NCI-H345 treated with DMSO at 0.1 percent for 48 hours (cell line): ENCODE measurements at regions not wholly inside any gene's neighbourhood (a gene's known extent, or its start where the extent isn't known, plus 50 kb on each side); places are given as distances from the start of the nearest gene placed in this dataset.

Source experiments
- DNase-seq: peaks from one replicate; lab custom pipeline; 2025; ENCODE audit not compliant: unreplicated experiment; lab: John Stamatoyannopoulos, UW

DNA sequence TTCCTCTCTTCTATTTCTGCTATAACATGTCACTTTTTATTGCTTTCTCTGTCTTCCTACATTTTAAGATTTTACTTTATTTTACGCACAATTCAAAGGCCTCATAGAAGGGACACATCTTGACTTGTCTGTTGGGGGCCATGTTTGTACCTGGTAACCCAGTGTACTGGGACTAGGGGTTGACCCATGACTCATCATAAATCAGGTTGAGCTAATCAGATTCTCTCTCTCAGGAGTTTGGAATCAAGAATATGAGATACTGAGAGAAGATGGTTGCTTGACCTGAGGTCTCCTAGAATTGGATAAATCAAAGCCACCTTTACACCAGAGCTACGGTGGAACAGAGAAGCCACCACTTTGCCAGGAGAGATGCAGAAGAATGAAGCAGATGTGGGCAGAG is 153.0 kb downstream of the UXS1 start:
- no peak for DNase-seq

DNA sequence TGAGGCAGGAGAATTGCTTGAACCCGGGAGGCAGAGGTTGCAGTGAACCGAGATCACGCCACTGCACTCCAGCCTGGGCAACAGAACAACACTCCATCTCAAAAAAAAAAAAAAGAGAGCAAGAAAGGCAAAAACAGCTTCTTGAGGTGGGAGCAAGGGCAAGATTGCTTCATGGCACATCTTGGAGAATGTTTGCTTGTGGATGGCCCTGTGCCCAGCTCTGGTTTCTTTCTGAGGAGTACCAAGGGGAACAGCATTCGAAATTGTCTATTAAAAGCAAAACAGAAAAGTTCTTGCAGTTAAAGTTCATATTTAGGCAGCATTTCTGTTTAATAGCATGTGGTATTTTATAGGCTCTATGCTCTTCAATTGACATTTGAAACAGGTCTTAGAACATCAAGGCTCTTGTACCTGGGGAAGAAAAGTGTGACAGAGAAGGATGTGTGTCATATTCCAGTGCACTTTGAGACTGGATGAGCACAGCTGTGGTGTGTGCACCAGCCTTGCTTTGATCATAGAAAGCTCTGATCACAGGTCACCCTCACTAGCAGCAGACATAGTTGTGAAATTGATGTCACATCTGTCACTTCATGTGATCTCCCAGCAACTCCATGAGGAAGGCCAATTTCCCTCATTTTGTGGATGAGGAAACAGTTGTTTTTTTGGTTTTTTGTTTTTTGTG is 154.3 kb downstream of the UXS1 start:
- DNase-seq, result no peak

DNA sequence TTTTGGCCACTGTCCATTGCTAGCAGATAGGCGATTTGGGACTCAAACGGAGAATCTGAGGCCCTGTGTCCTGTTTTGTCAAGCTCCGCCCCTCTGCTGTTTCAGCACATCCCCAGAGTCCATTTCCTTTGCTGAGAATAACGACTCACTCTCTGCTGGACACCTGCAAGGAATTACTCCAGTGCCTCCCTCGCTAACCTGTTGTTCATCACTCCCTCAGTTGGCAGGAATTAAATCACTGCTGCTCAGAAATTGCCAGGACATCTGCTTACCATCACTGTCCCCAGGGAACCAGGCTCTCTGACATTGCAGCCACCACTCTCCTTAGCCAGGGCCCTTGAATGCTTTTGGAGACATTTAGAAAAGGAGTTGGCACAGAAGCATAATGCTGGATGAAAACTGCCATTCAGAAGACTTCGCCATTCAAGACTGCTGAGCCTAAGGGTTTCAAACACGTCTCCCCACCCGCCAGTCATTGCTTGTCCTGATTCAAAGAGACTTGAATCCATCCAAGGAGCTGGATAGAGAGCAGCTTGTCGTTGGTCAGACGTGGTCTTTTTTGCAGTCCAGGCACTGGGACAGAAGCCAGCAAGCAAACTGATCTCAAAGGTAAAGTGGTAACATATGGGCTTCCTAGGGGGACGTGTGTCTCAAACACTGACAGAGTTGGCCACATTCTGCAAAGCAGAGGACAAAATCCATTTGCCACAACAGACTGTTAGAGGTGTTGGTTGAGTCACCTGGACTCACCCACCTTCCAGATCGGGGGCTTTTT is 155.3 kb downstream of the UXS1 start:
- DNase-seq, result no peak

DNA sequence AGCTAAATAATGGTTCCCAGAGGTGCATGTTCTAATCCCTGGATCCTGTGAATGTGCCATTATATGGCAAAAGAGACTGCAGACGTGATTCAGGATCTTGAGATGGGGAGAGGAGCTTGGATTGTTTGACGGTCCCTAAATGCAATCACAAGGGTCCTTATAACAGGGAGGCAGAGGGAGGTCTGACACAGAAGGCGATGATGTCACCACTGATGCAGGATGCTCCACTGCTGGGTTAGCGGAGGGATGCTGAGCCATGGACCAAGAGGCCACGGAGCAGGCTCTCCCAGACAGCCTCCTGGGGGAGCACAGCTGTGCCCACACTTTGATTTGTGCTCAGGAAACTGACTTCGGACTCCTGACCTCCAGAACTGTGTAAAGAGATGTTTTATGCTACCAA is 156.2 kb downstream of the UXS1 start:
- DNase-seq, result no peak

DNA sequence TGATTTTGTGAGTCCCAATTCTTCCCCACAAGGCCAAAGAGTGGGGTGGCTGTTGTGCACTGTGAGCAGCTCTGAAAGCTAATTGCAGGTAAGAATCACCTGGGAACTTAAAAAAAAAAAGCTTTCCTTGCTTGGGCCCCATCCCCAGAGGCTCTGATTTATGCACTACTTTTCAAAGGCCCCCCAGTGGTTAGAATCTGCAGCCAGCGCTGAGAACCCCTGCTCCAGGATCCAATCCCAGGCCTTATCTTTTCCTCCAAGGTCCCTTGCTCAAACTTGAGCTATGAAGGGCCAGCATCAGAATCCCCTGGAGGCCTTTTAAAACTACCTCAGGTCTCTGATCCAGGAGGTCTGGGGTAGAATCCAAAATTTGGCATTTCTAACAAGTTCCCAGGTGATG is 156.8 kb downstream of the UXS1 start:
- DNase-seq, result no peak

DNA sequence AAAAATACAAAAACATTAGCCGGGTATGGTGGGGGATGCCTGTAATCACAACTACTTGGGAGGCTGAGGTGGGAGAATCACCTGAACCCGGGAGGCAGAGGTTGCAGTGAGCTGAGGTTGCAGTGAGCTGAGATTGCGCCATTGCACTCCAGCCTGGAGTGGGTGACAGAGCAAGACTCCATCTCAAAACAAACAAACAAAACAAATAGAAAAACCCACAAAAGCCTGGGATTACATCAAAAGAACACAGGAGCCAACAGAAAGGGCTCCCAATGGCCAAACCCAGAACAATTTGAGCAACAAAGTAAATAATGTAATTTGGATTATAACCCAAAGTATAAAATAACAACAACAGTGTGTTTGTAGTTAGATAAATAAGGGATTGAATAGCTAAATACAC is 159.8 kb downstream of the UXS1 start:
- no peak for DNase-seq

DNA sequence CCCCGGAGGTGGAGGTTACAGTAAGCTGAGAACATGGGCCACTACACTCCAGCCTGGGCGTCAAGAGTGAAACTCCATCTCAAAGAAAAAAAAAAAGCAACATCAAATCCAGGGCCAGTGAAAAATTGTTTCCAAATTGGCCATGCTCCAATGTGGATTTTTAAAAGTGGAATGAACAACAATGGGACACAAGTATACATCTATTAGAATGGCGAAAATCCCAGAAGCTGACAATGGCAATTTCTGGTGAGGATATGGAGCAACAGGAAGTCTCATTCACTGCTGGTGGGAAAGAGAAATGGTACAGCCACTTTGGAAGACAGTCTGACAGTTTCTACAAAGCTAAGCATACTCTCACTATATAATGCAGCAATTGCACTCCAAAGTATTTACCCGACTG is 161.4 kb downstream of the UXS1 start:
- no peak for DNase-seq

DNA sequence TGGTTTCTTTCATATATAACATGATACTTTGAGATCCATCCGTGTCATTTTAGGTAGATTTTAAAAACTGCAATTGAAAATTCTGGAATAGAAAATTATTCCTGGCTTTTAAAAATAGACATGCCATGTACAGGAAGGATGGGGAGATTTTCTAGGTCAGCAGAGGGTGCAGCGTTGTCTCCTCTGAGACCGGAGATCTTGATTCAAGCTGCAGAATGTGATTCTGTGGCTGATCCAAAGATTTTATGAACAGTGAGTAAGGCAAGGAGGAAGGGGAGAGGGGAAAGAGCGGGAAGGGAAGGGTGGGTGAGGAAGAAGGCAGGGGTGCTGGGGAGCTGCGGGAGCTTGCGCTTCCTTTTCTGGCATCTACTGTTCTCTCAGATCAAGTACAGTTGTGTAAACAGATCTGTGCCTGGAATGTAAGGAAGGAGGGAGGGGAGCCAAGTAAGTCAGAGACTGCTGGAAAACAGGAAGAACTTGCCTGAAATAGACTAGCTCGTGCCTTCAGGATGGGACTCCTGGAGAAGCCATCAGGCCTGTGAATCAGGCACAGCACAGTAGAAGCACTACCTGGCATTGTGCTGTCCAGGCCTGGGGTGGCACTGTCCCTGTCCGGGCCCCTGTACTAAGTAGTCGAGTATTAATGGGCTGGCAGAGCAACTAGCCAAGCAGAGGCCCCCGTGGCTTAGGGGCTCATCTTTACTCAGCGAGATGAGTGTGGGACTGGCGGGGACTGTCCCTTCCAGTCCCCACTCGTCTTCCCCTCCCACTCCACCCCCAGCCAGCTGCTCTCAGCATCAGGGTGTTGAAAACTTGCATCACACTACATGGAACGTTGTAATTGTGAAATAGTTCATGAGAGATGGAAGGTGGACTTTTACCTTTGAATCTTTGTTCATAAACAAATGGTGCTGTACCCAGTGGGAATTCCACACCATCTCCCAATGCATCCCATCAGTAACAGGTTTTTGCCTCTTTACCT is 163.5 kb downstream of the UXS1 start:
- no peak for DNase-seq

DNA sequence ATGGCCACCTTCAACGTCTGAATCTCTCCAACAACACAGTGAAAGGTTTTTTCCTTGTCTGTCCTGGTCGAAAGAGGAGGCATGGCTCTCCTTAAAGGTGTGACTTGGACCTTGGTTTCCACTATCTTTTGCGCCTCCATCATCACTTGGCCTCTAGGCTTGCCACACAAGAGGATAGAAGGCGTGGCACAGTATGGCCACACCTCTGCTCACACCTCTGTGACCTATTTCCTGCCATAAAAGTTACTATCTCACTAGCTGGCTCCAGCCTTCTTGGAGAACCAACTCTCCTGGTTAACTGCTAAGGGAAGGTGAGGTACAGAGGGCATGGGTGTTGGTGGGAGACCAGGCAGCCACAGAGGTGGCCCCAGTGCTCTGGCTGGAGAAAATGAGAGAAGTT is 165.9 kb downstream of the UXS1 start:
- DNase-seq, result no peak

DNA sequence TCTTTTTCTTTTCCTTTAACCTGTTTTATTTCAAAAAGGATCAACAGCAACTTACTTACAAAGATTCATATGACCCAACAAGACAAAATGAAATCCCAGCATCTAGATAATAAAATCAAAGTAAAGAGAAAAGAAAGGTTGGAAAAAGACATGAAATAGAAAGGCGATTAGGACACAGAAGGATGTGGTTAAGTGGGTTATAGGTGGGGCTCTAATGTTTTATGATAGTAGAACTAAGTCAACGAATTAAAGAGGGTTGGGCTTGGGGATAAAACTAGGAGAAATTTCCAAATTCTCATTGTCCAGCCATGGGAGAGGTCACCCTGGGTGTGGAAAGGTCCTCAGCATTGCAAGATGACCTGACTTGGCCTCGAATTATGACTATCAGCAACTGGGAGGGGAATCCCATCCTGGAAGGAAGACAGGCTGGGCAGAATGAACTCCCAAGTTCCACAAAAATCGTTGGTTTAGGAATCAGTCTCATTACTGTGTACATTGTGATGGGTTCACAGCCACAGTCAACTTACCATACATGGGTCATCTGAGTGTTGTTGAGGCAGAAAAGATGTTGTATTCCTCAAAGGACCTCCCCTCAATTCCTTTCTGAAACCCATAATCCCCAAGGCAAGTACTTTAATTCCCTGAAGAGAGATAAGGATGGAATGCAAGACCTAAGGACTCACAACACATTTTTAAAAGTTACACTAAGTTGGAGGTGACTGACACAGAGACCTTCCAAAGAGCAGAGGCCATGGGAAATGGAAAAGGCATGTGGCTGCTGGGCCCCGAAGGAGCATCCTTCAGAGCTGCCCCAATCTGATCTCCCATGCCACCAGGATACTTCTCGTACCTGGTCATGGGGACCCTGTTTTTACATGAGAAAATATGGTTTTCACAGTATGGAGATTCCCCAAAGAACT is 167.6 kb downstream of the UXS1 start:
- DNase-seq, result no peak

DNA sequence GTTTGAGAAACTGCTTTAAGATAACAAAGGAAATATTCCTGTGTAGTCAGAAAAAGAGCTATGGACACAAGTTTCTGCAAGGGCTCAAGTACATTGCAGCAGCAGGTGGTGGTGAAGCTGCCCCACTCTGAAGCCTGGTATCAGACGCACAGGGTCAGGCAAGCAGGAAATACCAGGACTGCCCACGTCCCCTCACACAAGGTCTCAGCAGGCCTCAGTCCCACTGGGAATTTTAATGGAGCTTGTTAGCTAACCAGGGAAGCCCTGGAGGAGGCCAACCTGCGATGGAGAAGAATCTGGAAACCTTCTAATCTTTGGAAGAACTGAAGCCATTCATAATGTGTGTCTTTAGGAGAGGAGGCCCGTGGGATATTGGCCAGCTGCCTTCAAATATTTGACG is 168.3 kb downstream of the UXS1 start:
- DNase-seq, result no peak

DNA sequence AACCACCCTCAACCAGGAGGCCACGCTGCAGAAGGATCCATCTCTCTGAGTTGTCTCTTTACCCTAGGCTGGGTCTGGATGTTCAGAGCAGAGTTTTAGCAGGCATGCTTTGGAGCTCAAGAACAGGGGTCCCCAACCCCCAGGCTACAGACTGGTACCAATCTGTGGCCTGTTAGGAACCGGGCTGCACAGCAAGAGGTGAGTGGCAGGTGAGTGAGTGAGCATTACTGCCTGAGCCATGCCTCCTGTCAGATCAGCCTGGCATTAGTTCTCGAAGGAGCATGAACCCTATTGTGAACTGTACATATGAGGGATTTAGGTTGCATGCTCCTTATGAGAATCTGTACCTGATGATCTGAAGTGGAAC is 172.5 kb downstream of the UXS1 start:
- DNase-seq, result no peak

DNA sequence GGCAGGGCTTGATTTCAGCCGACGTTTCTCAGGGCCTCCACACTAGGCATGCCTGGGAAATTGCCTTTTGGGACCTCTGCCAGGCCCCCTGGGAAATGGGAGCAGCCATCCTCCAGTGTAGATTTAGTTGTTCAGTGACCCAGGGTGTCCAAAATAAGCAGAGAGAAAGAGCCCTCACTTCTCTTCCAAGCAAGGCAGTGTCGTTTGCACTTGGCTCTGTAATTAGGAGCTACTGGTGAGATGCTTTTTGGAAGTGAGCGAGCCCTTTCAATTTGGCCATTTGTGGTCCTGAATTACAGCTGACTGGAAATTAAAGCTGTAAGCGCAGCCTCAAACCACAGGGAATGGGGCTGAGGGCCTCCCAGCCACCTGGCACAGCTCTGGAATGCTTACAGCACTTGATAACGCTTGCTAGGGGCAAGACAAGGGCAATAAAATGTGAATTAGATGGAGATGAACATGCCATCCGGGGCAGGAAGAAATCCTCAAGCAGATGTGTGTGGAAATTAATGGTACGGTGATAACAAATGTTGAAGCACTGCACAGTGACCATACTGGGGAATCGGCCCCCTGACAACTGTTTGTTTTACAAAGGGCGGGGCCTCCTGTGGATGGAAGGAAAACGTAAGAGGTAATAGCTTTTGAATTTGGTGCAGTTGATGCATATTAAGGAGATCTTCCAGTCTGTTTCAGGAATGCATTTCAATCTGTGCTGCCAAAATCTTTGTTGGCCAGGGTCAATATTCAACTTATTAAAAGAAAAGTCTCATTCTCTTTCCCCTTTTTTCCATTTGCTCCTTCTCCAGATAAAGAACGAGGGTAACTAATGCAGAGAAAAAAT is 173.1 kb downstream of the UXS1 start:
- DNase-seq, result peak; percentile 26

DNA sequence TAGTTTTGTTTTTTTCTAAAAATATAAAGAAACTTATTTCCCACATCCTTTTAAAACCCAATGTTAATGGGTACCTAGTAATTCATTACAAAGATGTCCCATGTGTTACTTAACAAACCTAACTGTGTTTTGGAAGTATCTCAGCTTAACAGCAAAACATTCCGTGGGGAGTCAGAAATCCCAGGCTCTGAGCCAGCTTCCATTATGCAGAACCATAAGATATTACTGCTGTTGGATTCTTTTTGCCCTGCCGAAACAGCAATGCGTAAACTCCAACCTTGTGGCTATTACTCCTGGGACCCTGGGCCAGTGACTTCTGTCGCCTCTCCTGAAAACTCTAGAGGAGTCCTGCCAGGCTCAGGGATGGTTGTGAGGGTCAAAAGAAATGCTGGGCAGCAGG is 174.1 kb downstream of the UXS1 start:
- no peak for DNase-seq

DNA sequence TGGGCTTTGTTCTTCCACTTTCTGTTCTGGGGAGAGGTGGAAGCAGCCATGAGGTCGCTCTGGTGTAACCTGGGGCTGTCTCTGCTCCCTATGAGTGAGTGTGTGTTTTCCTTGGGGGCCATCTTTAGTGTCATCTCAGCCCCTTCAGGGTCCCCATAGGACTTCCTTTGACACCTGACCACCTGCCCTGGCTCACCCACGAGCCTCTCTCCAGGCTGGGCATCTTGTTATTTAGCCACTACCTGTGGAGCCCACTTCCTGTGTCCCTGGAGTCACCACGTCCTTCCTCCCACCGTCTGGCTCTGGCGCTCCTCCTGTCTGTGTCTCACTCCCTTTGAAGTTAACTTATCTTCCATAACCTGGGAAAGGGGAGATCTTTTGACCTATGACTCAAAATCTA is 176.0 kb downstream of the UXS1 start:
- DNase-seq, result no peak

DNA sequence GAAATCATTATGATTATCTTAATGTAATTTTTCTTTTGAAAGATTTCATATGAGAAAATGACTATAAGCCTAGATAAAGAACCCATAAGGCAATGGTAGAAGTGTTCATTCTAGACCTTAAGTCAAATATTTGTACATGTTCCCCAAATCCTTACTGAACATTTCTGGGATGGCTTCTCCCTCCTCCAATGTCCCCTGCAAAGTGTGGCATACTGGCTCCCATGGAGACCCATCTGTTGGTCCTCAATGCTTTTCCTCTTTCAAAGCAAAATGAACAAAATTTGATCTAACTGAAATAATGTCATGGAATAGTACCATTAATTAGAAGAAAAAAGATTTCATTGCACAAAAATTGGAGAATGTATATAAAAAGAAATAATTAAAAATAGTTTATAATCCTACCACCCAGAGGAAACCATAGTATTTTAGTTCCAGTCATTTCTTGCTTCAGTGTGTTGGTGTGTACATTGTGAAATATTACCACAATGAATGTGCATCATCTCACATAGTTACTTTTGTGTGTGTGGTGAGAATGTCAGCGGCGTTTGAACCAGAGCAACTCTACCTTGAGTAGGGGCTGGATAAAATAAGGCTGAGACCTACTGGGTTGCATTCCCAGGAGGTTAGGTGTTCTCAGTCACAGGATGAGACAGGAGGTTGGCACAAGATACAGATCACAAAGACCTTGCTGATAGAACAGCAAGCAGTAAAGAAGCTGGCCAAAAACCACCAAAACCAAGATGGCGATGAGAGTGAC is 181.3 kb downstream of the UXS1 start:
- no peak for DNase-seq

DNA sequence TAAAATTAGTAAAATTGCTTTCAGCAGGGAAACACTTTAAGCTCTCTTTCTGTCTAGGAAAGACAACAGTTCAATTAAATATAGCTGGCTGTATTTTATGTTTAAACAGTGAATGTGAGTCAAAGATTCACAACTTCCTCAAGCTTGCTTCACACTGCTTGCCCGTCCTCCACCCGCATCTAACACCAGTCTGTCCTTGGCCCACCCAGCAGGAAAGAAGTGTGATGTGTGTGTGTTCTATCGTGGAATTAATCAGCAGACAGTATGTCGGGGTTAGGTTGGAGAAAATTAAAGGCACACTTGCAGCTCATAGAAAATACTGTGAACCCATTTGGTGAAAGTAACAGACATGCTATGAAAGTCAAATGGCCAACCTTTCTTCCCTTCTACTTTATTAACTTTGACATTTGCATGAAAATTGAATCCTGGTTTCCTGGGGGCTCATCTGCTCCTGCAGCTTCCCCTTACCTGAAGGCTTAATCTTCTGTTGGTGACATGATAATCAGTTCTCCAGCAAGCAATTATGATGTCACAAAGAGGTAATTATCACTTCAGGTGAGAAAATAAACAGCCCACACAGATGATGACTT is 182.0 kb downstream of the UXS1 start:
- no peak for DNase-seq

DNA sequence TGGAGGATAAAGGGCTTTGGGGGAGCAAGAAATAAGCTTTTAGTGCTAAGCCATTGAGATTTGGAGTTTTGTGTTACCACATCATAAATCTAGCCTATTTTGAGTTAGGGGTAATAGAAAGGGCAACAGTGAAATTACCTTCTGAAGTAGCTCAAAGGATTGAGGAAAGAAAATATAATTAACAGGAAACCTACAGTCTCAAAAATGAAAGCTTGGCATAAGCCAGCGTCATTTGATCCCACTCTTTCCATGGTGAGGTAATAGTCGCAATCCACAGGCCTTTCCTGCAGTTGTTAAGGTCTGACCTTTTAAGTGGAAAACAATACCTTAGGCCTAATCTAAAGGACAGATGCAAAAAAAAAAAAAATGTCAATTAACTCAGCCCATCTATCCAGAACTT is 182.7 kb downstream of the UXS1 start:
- DNase-seq, result no peak
